ENCODE measurements at regions not wholly inside any gene's neighbourhood (a gene's known extent, or its start where the extent isn't known, plus 50 kb on each side); places are given as distances from the start of the nearest gene placed in this dataset.

DNA sequence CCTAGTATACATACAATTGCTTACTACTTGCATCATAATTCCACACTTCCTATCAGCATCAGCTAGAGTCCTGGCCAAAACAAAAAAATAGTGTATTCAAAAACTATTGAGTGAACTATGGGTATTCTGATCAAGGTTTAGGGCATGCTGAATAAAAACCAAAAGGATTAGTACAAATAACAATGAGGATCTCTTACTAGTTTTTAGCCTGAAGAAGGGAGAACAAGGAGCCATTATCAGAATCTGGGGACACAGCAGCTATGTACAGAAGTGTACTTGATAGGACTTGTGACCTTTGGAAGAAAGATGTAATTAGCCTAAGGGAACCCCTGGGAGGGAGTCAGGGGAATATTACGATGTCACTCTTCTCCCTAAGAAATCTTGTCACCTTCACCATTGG, 832.2 kb downstream of the SQOR start:
- no peak for TF ChIP-seq SPI1 (IDR thresholded peaks at IDR 0.05; ENCODE audit: low read depth, low read length)
- no peak for TF ChIP-seq POU2F2 (IDR thresholded peaks at IDR 0.05; ENCODE audit: low read depth, low read length)
- no peak for TF ChIP-seq PAX5 (IDR thresholded peaks at IDR 0.05; ENCODE audit: insufficient read depth, low read length, severe bottlenecking)
- no peak for TF ChIP-seq POLR2AphosphoS5 (IDR thresholded peaks at IDR 0.05; ENCODE audit: low read depth, low read length)
- no peak for TF ChIP-seq POLR2A (IDR thresholded peaks at IDR 0.05; ENCODE audit: low read depth, low read length)
- no peak for TF ChIP-seq TAF1 (IDR thresholded peaks at IDR 0.05; ENCODE audit: low read depth, low read length)
- no peak for DNase-seq (ENCODE audit: insufficient read length, low spot score)
- FAIRE-seq, result no peak

DNA sequence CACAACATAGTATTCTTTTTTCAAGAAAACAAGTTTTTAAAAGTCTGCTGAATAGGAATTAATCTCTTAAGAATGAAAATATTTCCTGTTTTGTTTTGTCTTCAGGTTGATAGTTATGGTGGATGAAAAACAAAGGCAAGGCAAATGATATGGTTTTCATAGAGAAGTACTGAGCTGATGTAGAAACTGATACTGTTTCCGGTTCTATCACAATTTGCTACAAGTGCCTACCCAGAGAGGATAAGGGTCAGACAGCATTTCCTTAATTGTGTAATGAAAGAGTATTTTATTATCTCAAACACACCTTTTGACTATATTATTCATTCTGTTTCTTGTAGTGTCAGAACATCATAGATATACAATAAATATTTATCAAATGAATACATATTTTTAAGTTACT, 836.3 kb downstream of the SQOR start:
- DNase-seq (ENCODE audit: insufficient read length, low spot score) (no peak), FAIRE-seq (no peak)
- TF ChIP-seq PAX5 (IDR thresholded peaks at IDR 0.05; ENCODE audit: insufficient read depth, low read length, severe bottlenecking), result no peak
- no peak for TF ChIP-seq POLR2A (IDR thresholded peaks at IDR 0.05; ENCODE audit: low read depth, low read length)
- TF ChIP-seq POLR2AphosphoS5 (IDR thresholded peaks at IDR 0.05; ENCODE audit: low read depth, low read length), result no peak
- no peak for TF ChIP-seq POU2F2 (IDR thresholded peaks at IDR 0.05; ENCODE audit: low read depth, low read length)
- TF ChIP-seq SPI1 (IDR thresholded peaks at IDR 0.05; ENCODE audit: low read depth, low read length), result no peak
- no peak for TF ChIP-seq TAF1 (IDR thresholded peaks at IDR 0.05; ENCODE audit: low read depth, low read length)

DNA sequence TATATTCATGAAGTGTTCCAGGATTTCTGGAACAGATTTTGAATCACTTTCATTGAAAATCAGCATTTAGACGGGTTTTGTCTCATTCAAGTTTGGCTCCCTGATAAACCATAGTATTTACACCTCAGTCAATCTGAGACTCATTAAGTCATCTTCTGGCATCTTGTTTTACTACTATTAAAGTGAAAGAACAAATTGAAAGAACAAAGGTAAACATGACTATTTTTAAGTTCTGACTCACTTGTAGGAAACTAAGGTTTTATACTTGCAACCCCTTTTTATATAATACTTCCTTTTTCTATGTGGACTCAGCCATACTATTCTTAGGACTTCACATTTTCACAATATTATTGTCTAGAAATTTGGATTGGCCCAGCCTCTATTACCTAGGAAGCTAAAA, 854.4 kb downstream of the SQOR start:
- TF ChIP-seq TAF1 (IDR thresholded peaks at IDR 0.05; ENCODE audit: low read depth, low read length) (no peak), POLR2A (IDR thresholded peaks at IDR 0.05; ENCODE audit: low read depth, low read length) (no peak), POLR2AphosphoS5 (IDR thresholded peaks at IDR 0.05; ENCODE audit: low read depth, low read length) (no peak), PAX5 (IDR thresholded peaks at IDR 0.05; ENCODE audit: insufficient read depth, low read length, severe bottlenecking) (no peak), SPI1 (IDR thresholded peaks at IDR 0.05; ENCODE audit: low read depth, low read length) (no peak)
- FAIRE-seq, result no peak
- DNase-seq (ENCODE audit: insufficient read length, low spot score), result no peak

GRCh38 chr15:46496491-46497115, 861.8 kb downstream of the SQOR start:
- FAIRE-seq (no peak), DNase-seq (ENCODE audit: insufficient read length, low spot score) (no peak)
- TF ChIP-seq SPI1 (IDR thresholded peaks at IDR 0.05; ENCODE audit: low read depth, low read length) (no peak), POLR2AphosphoS5 (IDR thresholded peaks at IDR 0.05; ENCODE audit: low read depth, low read length) (no peak), POU2F2 (IDR thresholded peaks at IDR 0.05; ENCODE audit: low read depth, low read length) (no peak), PAX5 (IDR thresholded peaks at IDR 0.05; ENCODE audit: insufficient read depth, low read length, severe bottlenecking) (no peak), POLR2A (IDR thresholded peaks at IDR 0.05; ENCODE audit: low read depth, low read length) (no peak), TAF1 (IDR thresholded peaks at IDR 0.05; ENCODE audit: low read depth, low read length) (no peak)

GRCh38 chr15:46502667-46503066, 867.8 kb downstream of the SQOR start:
- TF ChIP-seq POU2F2 (IDR thresholded peaks at IDR 0.05; ENCODE audit: low read depth, low read length) (no peak), PAX5 (IDR thresholded peaks at IDR 0.05; ENCODE audit: insufficient read depth, low read length, severe bottlenecking) (no peak), POLR2A (IDR thresholded peaks at IDR 0.05; ENCODE audit: low read depth, low read length) (no peak), POLR2AphosphoS5 (IDR thresholded peaks at IDR 0.05; ENCODE audit: low read depth, low read length) (no peak)
- FAIRE-seq (no peak), DNase-seq (ENCODE audit: insufficient read length, low spot score) (no peak)

GRCh38 chr15:46518381-46518780, 883.6 kb downstream of the SQOR start:
- no peak for TF ChIP-seq PAX5 (IDR thresholded peaks at IDR 0.05; ENCODE audit: insufficient read depth, low read length, severe bottlenecking)
- TF ChIP-seq TAF1 (IDR thresholded peaks at IDR 0.05; ENCODE audit: low read depth, low read length), result no peak
- TF ChIP-seq POLR2A (IDR thresholded peaks at IDR 0.05; ENCODE audit: low read depth, low read length), result no peak
- no peak for TF ChIP-seq POLR2AphosphoS5 (IDR thresholded peaks at IDR 0.05; ENCODE audit: low read depth, low read length)
- no peak for TF ChIP-seq SPI1 (IDR thresholded peaks at IDR 0.05; ENCODE audit: low read depth, low read length)
- TF ChIP-seq POU2F2 (IDR thresholded peaks at IDR 0.05; ENCODE audit: low read depth, low read length), result no peak
- FAIRE-seq (no peak), DNase-seq (ENCODE audit: insufficient read length, low spot score) (no peak)

DNA sequence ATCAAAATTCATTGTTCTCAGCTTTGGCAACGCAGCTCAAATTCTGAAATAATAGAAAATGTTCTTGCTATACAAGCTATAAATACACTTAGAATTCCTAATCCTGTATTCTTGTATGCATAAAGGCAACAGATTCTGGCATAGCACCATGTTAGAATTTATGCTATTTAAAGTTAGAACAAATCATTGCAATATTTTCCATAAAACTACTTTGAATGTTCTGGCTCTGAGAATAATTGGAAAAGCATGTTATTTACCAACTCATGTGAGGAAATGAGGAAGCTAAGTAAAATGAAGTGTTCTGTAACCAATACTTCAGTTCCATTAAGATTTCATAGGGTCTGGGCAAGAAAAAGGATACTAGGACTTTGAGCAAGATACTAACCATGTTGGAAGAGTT, 888.9 kb downstream of the SQOR start:
- DNase-seq (ENCODE audit: insufficient read length, low spot score), result no peak
- no peak for TF ChIP-seq POLR2A (IDR thresholded peaks at IDR 0.05; ENCODE audit: low read depth, low read length)
- TF ChIP-seq SPI1 (IDR thresholded peaks at IDR 0.05; ENCODE audit: low read depth, low read length), result no peak
- no peak for TF ChIP-seq POU2F2 (IDR thresholded peaks at IDR 0.05; ENCODE audit: low read depth, low read length)
- TF ChIP-seq PAX5 (IDR thresholded peaks at IDR 0.05; ENCODE audit: insufficient read depth, low read length, severe bottlenecking), result no peak
- no peak for TF ChIP-seq TAF1 (IDR thresholded peaks at IDR 0.05; ENCODE audit: low read depth, low read length)
- TF ChIP-seq POLR2AphosphoS5 (IDR thresholded peaks at IDR 0.05; ENCODE audit: low read depth, low read length), result no peak
- no peak for FAIRE-seq

- no peak for TF ChIP-seq SPI1 (IDR thresholded peaks at IDR 0.05; ENCODE audit: low read depth, low read length)
- no peak for TF ChIP-seq POLR2AphosphoS5 (IDR thresholded peaks at IDR 0.05; ENCODE audit: low read depth, low read length)
- TF ChIP-seq PAX5 (IDR thresholded peaks at IDR 0.05; ENCODE audit: insufficient read depth, low read length, severe bottlenecking), result no peak
- TF ChIP-seq POLR2A (IDR thresholded peaks at IDR 0.05; ENCODE audit: low read depth, low read length), result no peak
- TF ChIP-seq TAF1 (IDR thresholded peaks at IDR 0.05; ENCODE audit: low read depth, low read length), result no peak
- no peak for TF ChIP-seq POU2F2 (IDR thresholded peaks at IDR 0.05; ENCODE audit: low read depth, low read length)
- DNase-seq (ENCODE audit: insufficient read length, low spot score) (no peak), FAIRE-seq (no peak)
Measured at GRCh38 chr15:46525984-46526725, 891.3 kb downstream of the SQOR start.

DNA sequence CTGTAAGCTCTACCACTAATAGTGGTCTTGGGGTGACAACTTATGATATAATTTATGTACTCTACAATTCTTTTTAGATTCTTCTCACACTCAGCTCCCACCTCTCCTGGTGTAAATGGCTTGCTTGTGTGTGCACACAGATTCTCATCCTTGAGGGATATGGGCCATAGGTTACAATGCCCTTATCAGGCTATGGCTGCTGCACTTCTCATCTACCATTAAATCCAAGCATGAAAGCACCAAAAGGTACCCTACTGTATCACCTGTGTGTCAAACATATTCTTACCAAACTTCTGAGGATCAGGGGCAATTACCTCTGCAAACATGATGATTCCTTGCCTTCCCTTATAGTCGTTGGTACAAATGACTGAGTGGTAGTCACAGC, 891.9 kb downstream of the SQOR start:
- DNase-seq (ENCODE audit: insufficient read length, low spot score) (no peak), FAIRE-seq (no peak)
- TF ChIP-seq POLR2AphosphoS5 (IDR thresholded peaks at IDR 0.05; ENCODE audit: low read depth, low read length) (no peak), POLR2A (IDR thresholded peaks at IDR 0.05; ENCODE audit: low read depth, low read length) (no peak)

DNA sequence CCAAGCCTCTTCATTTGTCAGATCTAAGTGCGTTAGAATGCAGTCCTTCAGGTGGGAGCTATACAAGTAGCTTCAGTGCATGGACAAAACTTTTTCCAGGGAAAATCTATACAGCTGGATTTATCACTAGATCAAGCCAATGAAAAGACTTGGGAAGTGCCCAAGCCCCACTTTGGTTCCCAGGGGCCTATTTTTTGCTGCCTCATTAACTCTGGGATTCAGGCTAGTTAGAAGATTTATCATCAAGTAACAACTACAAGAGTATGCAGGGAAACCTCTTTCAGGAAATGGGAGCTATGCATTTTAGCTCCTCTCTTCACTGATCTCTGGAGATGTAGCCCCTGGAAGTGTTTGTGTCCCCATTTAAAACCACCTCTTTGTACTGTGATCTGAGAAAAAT, 908.8 kb downstream of the SQOR start:
- no peak for TF ChIP-seq POLR2AphosphoS5 (IDR thresholded peaks at IDR 0.05; ENCODE audit: low read depth, low read length)
- TF ChIP-seq POLR2A (IDR thresholded peaks at IDR 0.05; ENCODE audit: low read depth, low read length), result no peak
- no peak for TF ChIP-seq PAX5 (IDR thresholded peaks at IDR 0.05; ENCODE audit: insufficient read depth, low read length, severe bottlenecking)
- TF ChIP-seq TAF1 (IDR thresholded peaks at IDR 0.05; ENCODE audit: low read depth, low read length), result no peak
- TF ChIP-seq SPI1 (IDR thresholded peaks at IDR 0.05; ENCODE audit: low read depth, low read length), result no peak
- no peak for TF ChIP-seq POU2F2 (IDR thresholded peaks at IDR 0.05; ENCODE audit: low read depth, low read length)
- DNase-seq (ENCODE audit: insufficient read length, low spot score) (no peak), FAIRE-seq (no peak)
